K562 (cell line): ENCODE measurements at regions not wholly inside any gene's neighbourhood (a gene's known extent, or its start where the extent isn't known, plus 50 kb on each side); places are given as distances from the start of the nearest gene placed in this dataset.

Source experiments
- ATAC-seq: fragments of 200-7000 bp; cut with Tn5 transposase; 3 replicates; pipeline ENCODE4 v1.9.1; 2020; ENCODE audit warnings: moderate library complexity
- BruUV-seq: library from RNA; stranded (reverse); fragments of 400-500 nt; replicated peaks from 2 replicates; lab custom pipeline; 2021; lab: Mats Ljungman, UMichigan
- CTCF ChIA-PET: fragments of 300-600 bp; formaldehyde crosslinking; extraction: SDS; loops from one replicate; lab custom pipeline; 2021; ENCODE audit warnings: low intra/inter-chr PET ratio; lab: Yijun Ruan, JAX
- POLR2A ChIA-PET: fragments of 300-600, 350-650 bp; sonication (Branson Sonifier 250); formaldehyde crosslinking; extraction: SDS; loops from one replicate; lab custom pipeline; 2021; ENCODE audit warnings: antibody characterized with exemption, inconsistent platforms; lab: Yijun Ruan, JAX
- DNase-seq, 4 experiments: peaks; one replicate each; pipeline versions ENCODE4 v3.0.0 to v3.0.0-alpha.2; 2011 to 2018; ENCODE audit warnings: low spot score in 3 of 4, mixed read lengths in 3 of 4; ENCODE audit errors: extremely low read depth in 1 of 4
- FAIRE-seq: peaks from 2 replicates; lab custom pipeline; 2011; peaks lifted over from hg19 to GRCh38; lab: Jason Lieb, UNC
- H2AFZ ChIP-seq: 2 replicates; pipeline ENCODE4 v1.6.0; 2011; ENCODE audit warnings: low read depth, low read length, control low read depth, inconsistent platforms
- H3K27ac ChIP-seq: fragments of 200-600 bp; 3 replicates; pipeline ENCODE4 v1.8.0; 2011; ENCODE audit warnings: low read depth, mild to moderate bottlenecking, control low read depth, inconsistent platforms, low read length, moderate library complexity, mixed read lengths; ENCODE audit errors: extremely low read depth
- H3K27me3 ChIP-seq, 2 experiments: fragments of 300-600 bp in 1 of 2; 2 replicates in 1 of 2; 3 replicates in 1 of 2; pipeline versions ENCODE4 v1.6.0 to v1.8.0; 2011; ENCODE audit warnings: inconsistent platforms in 2 of 2, low read length in 2 of 2, mild to moderate bottlenecking in 1 of 2, mixed read lengths in 1 of 2, moderate library complexity in 1 of 2; ENCODE audit not compliant: control insufficient read depth in 2 of 2, insufficient read depth in 2 of 2
- H3K36me3 ChIP-seq: fragments of 300-600 bp; 3 replicates; pipeline ENCODE4 v1.8.0; 2011; ENCODE audit warnings: mild to moderate bottlenecking, low read length, inconsistent platforms; ENCODE audit not compliant: control insufficient read depth, insufficient read depth
- H3K4me1 ChIP-seq, 2 experiments: fragments of 200-600 bp in 1 of 2; replicated peaks in 1 of 2; 2 replicates in 1 of 2; 3 replicates in 1 of 2; pipeline versions ENCODE4 v1.5.1 to v1.8.0; 2011; ENCODE audit warnings: inconsistent platforms in 2 of 2, low read length in 2 of 2, mild to moderate bottlenecking in 1 of 2, mixed read lengths in 1 of 2, moderate library complexity in 1 of 2; ENCODE audit not compliant: control insufficient read depth in 2 of 2, insufficient read depth in 2 of 2
- H3K4me2 ChIP-seq: 2 replicates; pipeline ENCODE4 v1.6.1; 2011; ENCODE audit warnings: low read length, control low read depth, inconsistent platforms, mixed read lengths; ENCODE audit not compliant: insufficient read depth
- H3K4me3 ChIP-seq: fragments of 200-600 bp; sonication (generic), shearing (Covaris generic); 2 replicates; pipeline ENCODE4 v1.5.1; 2016; ENCODE audit warnings: control low read depth, inconsistent platforms
- H3K79me2 ChIP-seq: fragments of 200-600 bp; 3 replicates; pipeline ENCODE4 v1.8.0; 2011; ENCODE audit warnings: low read length, inconsistent platforms; ENCODE audit not compliant: control insufficient read depth, insufficient read depth
- H3K9ac ChIP-seq, 2 experiments: 2 replicates each; pipeline versions ENCODE4 v1.6.0 to v1.6.1; 2011; ENCODE audit warnings: low read depth in 2 of 2, low read length in 2 of 2, control low read depth in 1 of 2, inconsistent platforms in 1 of 2, mild to moderate bottlenecking in 1 of 2, mixed read lengths in 1 of 2; ENCODE audit not compliant: insufficient read depth in 1 of 2
- H3K9me1 ChIP-seq: one replicate; pipeline ENCODE4 v1.6.0; 2011; ENCODE audit warnings: inconsistent platforms, mild to moderate bottlenecking, low read length, moderate library complexity; ENCODE audit not compliant: control insufficient read depth, insufficient read depth
- H3K9me3 ChIP-seq: replicated peaks from 2 replicates; pipeline ENCODE4 v1.5.1; 2011; ENCODE audit warnings: low read depth, low read length, inconsistent platforms; ENCODE audit not compliant: control insufficient read depth, insufficient read depth
- H4K20me1 ChIP-seq: replicated peaks from 2 replicates; pipeline ENCODE4 v1.6.1; 2011; ENCODE audit warnings: low read length, inconsistent platforms, mixed read lengths; ENCODE audit not compliant: control insufficient read depth, insufficient read depth
- BRCA1 ChIP-seq, 2 experiments: fragments of 450-650 bp in 1 of 2; sonication (generic) in 1 of 2; formaldehyde crosslinking in 1 of 2; IDR thresholded peaks; 2 replicates each; pipeline versions ENCODE4 v1.5.0 to v1.6.1; 2017 to 2020; ENCODE audit warnings: mild to moderate bottlenecking in 1 of 2, missing genetic modification reagents in 1 of 2
- NEUROD1 ChIP-seq: fragments of 150-350 bp; IDR thresholded peaks from 2 replicates; pipeline ENCODE4 v1.6.1; 2014; ENCODE audit warnings: borderline replicate concordance, low read length, low read depth; ENCODE audit not compliant: partially characterized antibody
- SAP30 ChIP-seq: fragments of 200-600 bp; sonication (generic); IDR thresholded peaks from 2 replicates; pipeline ENCODE4 v1.6.1; 2012; ENCODE audit warnings: borderline replicate concordance, low read depth, mild to moderate bottlenecking, moderate library complexity, low read length, control low read depth, inconsistent platforms; ENCODE audit not compliant: insufficient read depth, poor library complexity, severe bottlenecking
- ZNF197 ChIP-seq: fragments of 200-800 bp; sonication (Bioruptor generic); IDR thresholded peaks from 2 replicates; pipeline ENCODE4 v1.6.1; 2016; ENCODE audit warnings: low read depth, missing genetic modification characterization, missing compliant biosample characterization
- ZNF668 ChIP-seq: fragments of 250-450 bp; sonication (Bioruptor Pico); IDR thresholded peaks from 2 replicates; pipeline ENCODE4 v1.8.0; 2022; ENCODE audit warnings: mild to moderate bottlenecking, inconsistent platforms
- WGBS: fragments of 100-300 bp; shearing (Covaris generic); methylation state at CpG from one replicate; pipeline ENCODE4 v1.1.6; 2016; ENCODE audit warnings: low coverage, mixed read lengths; ENCODE audit not compliant: insufficient coverage; ENCODE audit errors: missing lambda C conversion rate; 5-methylcytosine and 5-hydroxymethylcytosine counted together
- in situ Hi-C: fragments of 300-500 bp; cut with MboI; formaldehyde crosslinking; loops from 4 replicates; pipeline ENCODE4 v1.15.0; 2018; ENCODE audit warnings: inconsistent platforms, mixed read lengths
- intact Hi-C: fragments of 100-400 bp; cut with micrococcal nuclease; formaldehyde crosslinking; loops from 2 replicates; pipeline ENCODE4 v1.14.2; 2022
- TF ChIP-seq, protein P1 (sequence below): sonication (generic); formaldehyde crosslinking; IDR thresholded peaks from 2 replicates; pipeline ENCODE4 v1.8.0; 2023; ENCODE audit warnings: mild to moderate bottlenecking, missing genetic modification reagents
- TF ChIP-seq, protein P2 (sequence below): sonication (generic); formaldehyde crosslinking; IDR thresholded peaks from 2 replicates; pipeline ENCODE4 v1.8.0; 2022; ENCODE audit warnings: missing genetic modification reagents, mild to moderate bottlenecking, borderline replicate concordance
- TF ChIP-seq, protein P3 (sequence below): fragments of 250-450 bp; sonication (Bioruptor Pico); IDR thresholded peaks from 2 replicates; pipeline ENCODE4 v1.4.0; 2020; ENCODE audit warnings: mild to moderate bottlenecking, moderate library complexity

DNA sequence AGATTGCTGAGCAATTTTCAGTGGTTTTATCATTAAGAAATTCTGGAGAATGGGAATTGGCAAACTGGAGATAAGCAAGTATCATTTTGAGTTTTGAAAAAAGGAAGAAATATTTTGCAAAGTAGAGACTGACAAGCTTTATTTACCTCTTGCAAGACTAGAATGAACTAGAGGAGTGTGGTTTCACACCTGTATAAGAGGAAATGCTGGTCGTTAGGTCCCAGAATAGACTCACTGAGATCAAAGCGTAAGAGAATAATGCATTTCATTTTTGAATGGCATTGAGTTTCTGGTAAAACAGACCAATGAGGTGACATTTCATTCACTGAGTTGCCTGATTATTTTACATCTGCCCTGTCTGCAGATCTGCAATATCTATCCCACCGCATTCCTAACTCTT lies 308.1 kb downstream of the ADGRL2 start (continued):
- TF ChIP-seq BRCA1 (IDR thresholded peaks at IDR 0.05): no peak
- TF ChIP-seq BRCA1 (CRISPR knock-in tag; IDR thresholded peaks at IDR 0.05): no peak
- TF ChIP-seq, protein P1, sequence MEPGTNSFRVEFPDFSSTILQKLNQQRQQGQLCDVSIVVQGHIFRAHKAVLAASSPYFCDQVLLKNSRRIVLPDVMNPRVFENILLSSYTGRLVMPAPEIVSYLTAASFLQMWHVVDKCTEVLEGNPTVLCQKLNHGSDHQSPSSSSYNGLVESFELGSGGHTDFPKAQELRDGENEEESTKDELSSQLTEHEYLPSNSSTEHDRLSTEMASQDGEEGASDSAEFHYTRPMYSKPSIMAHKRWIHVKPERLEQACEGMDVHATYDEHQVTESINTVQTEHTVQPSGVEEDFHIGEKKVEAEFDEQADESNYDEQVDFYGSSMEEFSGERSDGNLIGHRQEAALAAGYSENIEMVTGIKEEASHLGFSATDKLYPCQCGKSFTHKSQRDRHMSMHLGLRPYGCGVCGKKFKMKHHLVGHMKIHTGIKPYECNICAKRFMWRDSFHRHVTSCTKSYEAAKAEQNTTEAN (CRISPR knock-in tag): no peak
- TF ChIP-seq, all 486 proteins: peak for 0

GRCh38 chr1:82106672-82107071 lies 305.9 kb downstream of the ADGRL2 start:
- ATAC-seq (no peak), DNase-seq (no peak), FAIRE-seq (no peak)
- WGBS: 0% methylated on average over 1 of the region's 1 CpG
- no peak overlapping the region for H3K4me2 ChIP-seq
- no peaks in the 10 kb centered on the region for H4K20me1 ChIP-seq
- in situ Hi-C loops: no loop called here
- H3K36me3 ChIP-seq: no peaks in the 10 kb centered on the region
- TF ChIP-seq, protein P2, sequence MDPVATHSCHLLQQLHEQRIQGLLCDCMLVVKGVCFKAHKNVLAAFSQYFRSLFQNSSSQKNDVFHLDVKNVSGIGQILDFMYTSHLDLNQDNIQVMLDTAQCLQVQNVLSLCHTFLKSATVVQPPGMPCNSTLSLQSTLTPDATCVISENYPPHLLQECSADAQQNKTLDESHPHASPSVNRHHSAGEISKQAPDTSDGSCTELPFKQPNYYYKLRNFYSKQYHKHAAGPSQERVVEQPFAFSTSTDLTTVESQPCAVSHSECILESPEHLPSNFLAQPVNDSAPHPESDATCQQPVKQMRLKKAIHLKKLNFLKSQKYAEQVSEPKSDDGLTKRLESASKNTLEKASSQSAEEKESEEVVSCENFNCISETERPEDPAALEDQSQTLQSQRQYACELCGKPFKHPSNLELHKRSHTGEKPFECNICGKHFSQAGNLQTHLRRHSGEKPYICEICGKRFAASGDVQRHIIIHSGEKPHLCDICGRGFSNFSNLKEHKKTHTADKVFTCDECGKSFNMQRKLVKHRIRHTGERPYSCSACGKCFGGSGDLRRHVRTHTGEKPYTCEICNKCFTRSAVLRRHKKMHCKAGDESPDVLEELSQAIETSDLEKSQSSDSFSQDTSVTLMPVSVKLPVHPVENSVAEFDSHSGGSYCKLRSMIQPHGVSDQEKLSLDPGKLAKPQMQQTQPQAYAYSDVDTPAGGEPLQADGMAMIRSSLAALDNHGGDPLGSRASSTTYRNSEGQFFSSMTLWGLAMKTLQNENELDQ (CRISPR knock-in tag): no peak
- TF ChIP-seq NEUROD1 (no peak), ZNF197 (CRISPR knock-in tag) (no peak), ZNF668 (CRISPR knock-in tag) (no peak), SAP30 (no peak)
- TF ChIP-seq, protein P3, sequence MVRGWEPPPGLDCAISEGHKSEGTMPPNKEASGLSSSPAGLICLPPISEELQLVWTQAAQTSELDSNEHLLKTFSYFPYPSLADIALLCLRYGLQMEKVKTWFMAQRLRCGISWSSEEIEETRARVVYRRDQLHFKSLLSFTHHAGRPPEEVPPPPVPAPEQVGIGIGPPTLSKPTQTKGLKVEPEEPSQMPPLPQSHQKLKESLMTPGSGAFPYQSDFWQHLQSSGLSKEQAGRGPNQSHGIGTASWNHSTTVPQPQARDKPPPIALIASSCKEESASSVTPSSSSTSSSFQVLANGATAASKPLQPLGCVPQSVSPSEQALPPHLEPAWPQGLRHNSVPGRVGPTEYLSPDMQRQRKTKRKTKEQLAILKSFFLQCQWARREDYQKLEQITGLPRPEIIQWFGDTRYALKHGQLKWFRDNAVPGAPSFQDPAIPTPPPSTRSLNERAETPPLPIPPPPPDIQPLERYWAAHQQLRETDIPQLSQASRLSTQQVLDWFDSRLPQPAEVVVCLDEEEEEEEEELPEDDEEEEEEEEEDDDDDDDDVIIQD: no peak
- ChIA-PET CTCF (no interaction called here), POLR2A (no interaction called here)
- no peaks in the 10 kb centered on the region for H3K27me3 ChIP-seq
- no peak overlapping the region for H3K27ac ChIP-seq
- H3K4me1 ChIP-seq: no peaks in the 10 kb centered on the region
- no peaks in the 10 kb centered on the region for H3K79me2 ChIP-seq
- no peaks in the 10 kb centered on the region for H3K9me1 ChIP-seq
- H3K9ac ChIP-seq: no peak overlapping the region
- no TSS peak for BruUV-seq
- no peak overlapping the region for H3K4me3 ChIP-seq
- intact Hi-C loops: no loop called here
- no peaks in the 10 kb centered on the region for H3K9me3 ChIP-seq
- no peak overlapping the region for H2AFZ ChIP-seq
